Breast epithelium (tissue), 4 donors: ENCODE measurements at regions not wholly inside any gene's neighbourhood (a gene's known extent, or its start where the extent isn't known, plus 50 kb on each side); places are given as distances from the start of the nearest gene placed in this dataset.

ENCODE experiments used
- DNase-seq, 2 donors: peaks; one replicate each; pipeline ENCODE4 v3.0.0-alpha.2; 2019; ENCODE audit warnings: low spot score in 2 of 2
- H3K27ac ChIP-seq, 2 donors: fragments of 200-600 bp; sonication (generic) in 1 of 2; one replicate each; pipeline ENCODE4 v1.5.1; 2016 to 2019; ENCODE audit warnings: mild to moderate bottlenecking in 1 of 2
- H3K27me3 ChIP-seq, 2 donors: fragments of 200-600 bp; sonication (generic) in 1 of 2; one replicate each; pipeline versions ENCODE4 v1.5.1 to v1.6.0; 2017 to 2019; ENCODE audit warnings: control low read depth in 1 of 2, mild to moderate bottlenecking in 1 of 2
- H3K36me3 ChIP-seq: fragments of 200-600 bp; one replicate; pipeline ENCODE4 v1.5.1; 2019
- H3K4me1 ChIP-seq, 2 donors: fragments of 200-600 bp; sonication (generic); one replicate each; pipeline ENCODE4 v1.5.1; 2016 to 2019; ENCODE audit warnings: control low read depth in 1 of 2
- H3K4me3 ChIP-seq, 3 donors: fragments of 200-600 bp; sonication (generic); 1 replicate in 2 of 3; 2 replicates in 1 of 3; pipeline ENCODE4 v1.5.1; 2016 to 2019; ENCODE audit warnings: mild to moderate bottlenecking in 3 of 3, moderate library complexity in 2 of 3
- H3K9me3 ChIP-seq, 2 donors: fragments of 200-600 bp; sonication (generic) in 1 of 2; one replicate each; pipeline ENCODE4 v1.5.1; 2016 to 2019; ENCODE audit warnings: control low read depth in 1 of 2
- CTCF ChIP-seq, 3 donors: fragments of 450-650 bp; IDR thresholded peaks; one replicate each; pipeline ENCODE4 v1.5.1; 2016 to 2017; ENCODE audit warnings: antibody characterized with exemption in 3 of 3, mild to moderate bottlenecking in 3 of 3, moderate library complexity in 3 of 3
- POLR2A ChIP-seq: fragments of 450-650 bp; IDR thresholded peaks from one replicate; pipeline ENCODE4 v1.6.1; 2016; ENCODE audit warnings: antibody characterized with exemption, mild to moderate bottlenecking, moderate library complexity
- POLR2AphosphoS5 ChIP-seq, 3 donors: sonication (generic); formaldehyde crosslinking; IDR thresholded peaks; one replicate each; pipeline ENCODE4 v1.6.1; 2017; ENCODE audit warnings: antibody characterized with exemption in 3 of 3
- intact Hi-C: fragments of 100-400 bp; cut with DNase I; formaldehyde crosslinking; loops from one replicate; pipeline ENCODE4 v1.15.1; 2023; ENCODE audit warnings: low total_unique reads

- no peak overlapping the region for H3K4me3 ChIP-seq
- TF ChIP-seq POLR2AphosphoS5 (IDR thresholded peaks at IDR 0.05) = no peak
- no peaks in the 10 kb centered on the region for H3K27me3 ChIP-seq
Measured at GRCh38 chr15:47422881-47423665, 294.2 kb upstream of the SEMA6D start.

GRCh38 chr15:47427463-47427862 lies 289.8 kb upstream of the SEMA6D start:
- TF ChIP-seq POLR2A (no peak), POLR2AphosphoS5 (IDR thresholded peaks at IDR 0.05) (no peak)
- no peaks in the 10 kb centered on the region for H3K4me1 ChIP-seq
- no peak overlapping the region for H3K4me3 ChIP-seq
- H3K36me3 ChIP-seq = no peaks in the 10 kb centered on the region
- no peaks in the 10 kb centered on the region for H3K9me3 ChIP-seq
- H3K27ac ChIP-seq = no peak overlapping the region
- no peak for DNase-seq
- intact Hi-C loops = no loop called here
- H3K27me3 ChIP-seq = no peaks in the 10 kb centered on the region

More at GRCh38 chr15:47422881-47423665, 294.2 kb upstream of the SEMA6D start:
- DNase-seq = no peak
- H3K9me3 ChIP-seq = no peaks in the 10 kb centered on the region
- H3K4me1 ChIP-seq = no peaks in the 10 kb centered on the region
- intact Hi-C loops = no loop called here
- no peaks in the 10 kb centered on the region for H3K36me3 ChIP-seq
- no peak overlapping the region for H3K27ac ChIP-seq

- no peaks in the 10 kb centered on the region for H3K4me1 ChIP-seq
- H3K27ac ChIP-seq = no peak overlapping the region
- H3K4me3 ChIP-seq = no peak overlapping the region
- no peaks in the 10 kb centered on the region for H3K9me3 ChIP-seq
- no peak for DNase-seq
- intact Hi-C loops = no loop called here
- no peaks in the 10 kb centered on the region for H3K36me3 ChIP-seq
- no peaks in the 10 kb centered on the region for H3K27me3 ChIP-seq
- TF ChIP-seq POLR2AphosphoS5 (IDR thresholded peaks at IDR 0.05) (no peak), POLR2A (no peak), CTCF (IDR thresholded peaks at IDR 0.05) (no peak)
Measured at GRCh38 chr15:47429376-47429775, 287.9 kb upstream of the SEMA6D start.

GRCh38 chr15:47431501-47431900 lies 285.8 kb upstream of the SEMA6D start:
- no peaks in the 10 kb centered on the region for H3K9me3 ChIP-seq
- H3K27me3 ChIP-seq = no peaks in the 10 kb centered on the region
- no peaks in the 10 kb centered on the region for H3K36me3 ChIP-seq
- no peaks in the 10 kb centered on the region for H3K4me1 ChIP-seq
- H3K4me3 ChIP-seq = no peak overlapping the region
- TF ChIP-seq POLR2AphosphoS5 (IDR thresholded peaks at IDR 0.05) (no peak), CTCF (IDR thresholded peaks at IDR 0.05) (no peak), POLR2A (no peak)
- DNase-seq = no peak
- no peak overlapping the region for H3K27ac ChIP-seq
- intact Hi-C loops = no loop called here

GRCh38 chr15:47432826-47433225 lies 284.5 kb upstream of the SEMA6D start:
- no peaks in the 10 kb centered on the region for H3K36me3 ChIP-seq
- intact Hi-C loops = no loop called here
- no peaks in the 10 kb centered on the region for H3K4me1 ChIP-seq
- H3K27me3 ChIP-seq = no peaks in the 10 kb centered on the region
- no peak overlapping the region for H3K27ac ChIP-seq
- H3K4me3 ChIP-seq = no peak overlapping the region
- TF ChIP-seq POLR2A = no peak
- TF ChIP-seq POLR2AphosphoS5 (IDR thresholded peaks at IDR 0.05) = no peak
- TF ChIP-seq CTCF (IDR thresholded peaks at IDR 0.05) = no peak
- no peak for DNase-seq
- H3K9me3 ChIP-seq = no peaks in the 10 kb centered on the region

GRCh38 chr15:47434596-47434995 lies 282.7 kb upstream of the SEMA6D start:
- Histone ChIP-seq H3K27me3 (no peaks in the 10 kb centered on the region), H3K36me3 (no peaks in the 10 kb centered on the region), H3K9me3 (no peaks in the 10 kb centered on the region), H3K4me3 (no peak overlapping the region), H3K4me1 (no peaks in the 10 kb centered on the region), H3K27ac (no peak overlapping the region)
- TF ChIP-seq POLR2A = no peak
- no peak for TF ChIP-seq CTCF (IDR thresholded peaks at IDR 0.05)
- no peak for TF ChIP-seq POLR2AphosphoS5 (IDR thresholded peaks at IDR 0.05)
- intact Hi-C loops = no loop called here
- no peak for DNase-seq
